Ishikawa (cell line): ENCODE measurements at regions not wholly inside any gene's neighbourhood (a gene's known extent, or its start where the extent isn't known, plus 50 kb on each side); places are given as distances from the start of the nearest gene placed in this dataset.

Source experiments
- CEBPB ChIP-seq: IDR thresholded peaks from 2 replicates; pipeline ENCODE4 v1.6.1; 2012
- EGR1 ChIP-seq: IDR thresholded peaks from 2 replicates; pipeline ENCODE4 v1.6.1; 2012
- EP300 ChIP-seq: IDR thresholded peaks from 2 replicates; pipeline ENCODE4 v1.6.1; 2012; ENCODE audit warnings: borderline replicate concordance
- NFIC ChIP-seq: IDR thresholded peaks from 2 replicates; pipeline ENCODE4 v1.6.1; 2012
- RAD21 ChIP-seq: IDR thresholded peaks from 2 replicates; pipeline ENCODE4 v1.6.1; 2012; ENCODE audit warnings: low read depth
- REST ChIP-seq: IDR thresholded peaks from 2 replicates; pipeline ENCODE4 v1.6.1; 2012; ENCODE audit warnings: low read depth, mild to moderate bottlenecking
- TAF1 ChIP-seq: IDR thresholded peaks from 2 replicates; pipeline ENCODE4 v1.6.1; 2012; ENCODE audit warnings: low read depth, mild to moderate bottlenecking
- YY1 ChIP-seq: IDR thresholded peaks from 2 replicates; pipeline ENCODE4 v1.6.1; 2012; ENCODE audit warnings: low read depth
- ZBTB7A ChIP-seq: IDR thresholded peaks from 2 replicates; pipeline ENCODE4 v1.6.1; 2012; ENCODE audit warnings: low read depth
- TF ChIP-seq, protein P1 (sequence below): IDR thresholded peaks from 2 replicates; pipeline ENCODE4 v1.6.1; 2012
- TF ChIP-seq, protein P2 (sequence below): IDR thresholded peaks from 2 replicates; pipeline ENCODE4 v1.6.1; 2012

- TF ChIP-seq, protein P1, sequence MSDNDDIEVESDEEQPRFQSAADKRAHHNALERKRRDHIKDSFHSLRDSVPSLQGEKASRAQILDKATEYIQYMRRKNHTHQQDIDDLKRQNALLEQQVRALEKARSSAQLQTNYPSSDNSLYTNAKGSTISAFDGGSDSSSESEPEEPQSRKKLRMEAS = no peak
- TF ChIP-seq EP300 (no peak), CEBPB (no peak), YY1 (no peak), REST (no peak), RAD21 (no peak), ZBTB7A (no peak), TAF1 (no peak), NFIC (no peak), EGR1 (no peak)
- TF ChIP-seq, protein P2, sequence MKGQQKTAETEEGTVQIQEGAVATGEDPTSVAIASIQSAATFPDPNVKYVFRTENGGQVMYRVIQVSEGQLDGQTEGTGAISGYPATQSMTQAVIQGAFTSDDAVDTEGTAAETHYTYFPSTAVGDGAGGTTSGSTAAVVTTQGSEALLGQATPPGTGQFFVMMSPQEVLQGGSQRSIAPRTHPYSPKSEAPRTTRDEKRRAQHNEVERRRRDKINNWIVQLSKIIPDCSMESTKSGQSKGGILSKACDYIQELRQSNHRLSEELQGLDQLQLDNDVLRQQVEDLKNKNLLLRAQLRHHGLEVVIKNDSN = no peak
Observed at GRCh38 chr5:166991601-166992000, 1299.8 kb upstream of the WWC1 start.
